Right ventricle myocardium inferior (tissue), 1 donor: ENCODE measurements at regions not wholly inside any gene's neighbourhood (a gene's known extent, or its start where the extent isn't known, plus 50 kb on each side); places are given as distances from the start of the nearest gene placed in this dataset.
"Not testable (repeated sequence)": the region's sequence is repeated elsewhere in the genome, so short reads cannot be mapped to it uniquely, and the experiment has no call there.

Experiments
- ATAC-seq: fragments of 200-7000 bp; cut with Tn5 transposase; one replicate; pipeline ENCODE4 v1.9.1; 2020; ENCODE audit warnings: mild to moderate bottlenecking, moderate library complexity
- DNase-seq: peaks from one replicate; pipeline ENCODE4 v3.0.0; 2021; ENCODE audit errors: missing footprints
- intact Hi-C: fragments of 100-400 bp; cut with DNase I; formaldehyde crosslinking; loops from one replicate; pipeline ENCODE4 v1.11.0; 2022
- donor health status: DM: no; HTN: yes; CAD: no; lungs with severe emphysema.

DNA sequence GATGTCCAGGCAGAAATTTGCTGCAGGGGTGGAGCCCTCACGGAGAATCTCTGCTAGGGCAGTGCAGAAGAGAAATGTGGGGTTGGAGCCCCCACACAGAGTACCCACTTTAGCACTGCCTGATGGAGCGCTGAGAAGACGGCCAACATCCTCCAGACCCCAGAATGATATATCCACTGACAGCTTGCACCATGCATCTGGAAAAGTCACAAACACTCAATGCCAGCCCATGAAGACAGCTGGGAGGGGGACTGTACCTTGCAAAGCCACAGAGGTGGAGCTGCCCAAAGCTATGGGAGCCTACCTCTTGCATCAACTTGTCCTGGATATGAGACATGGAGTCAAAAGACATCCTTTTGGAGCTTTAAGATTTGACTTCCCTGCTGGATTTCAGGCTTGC, 426.3 kb upstream of the FAM174A start:
- ATAC-seq (no peak), DNase-seq (no peak)
- intact Hi-C loops, result no loop called here

DNA sequence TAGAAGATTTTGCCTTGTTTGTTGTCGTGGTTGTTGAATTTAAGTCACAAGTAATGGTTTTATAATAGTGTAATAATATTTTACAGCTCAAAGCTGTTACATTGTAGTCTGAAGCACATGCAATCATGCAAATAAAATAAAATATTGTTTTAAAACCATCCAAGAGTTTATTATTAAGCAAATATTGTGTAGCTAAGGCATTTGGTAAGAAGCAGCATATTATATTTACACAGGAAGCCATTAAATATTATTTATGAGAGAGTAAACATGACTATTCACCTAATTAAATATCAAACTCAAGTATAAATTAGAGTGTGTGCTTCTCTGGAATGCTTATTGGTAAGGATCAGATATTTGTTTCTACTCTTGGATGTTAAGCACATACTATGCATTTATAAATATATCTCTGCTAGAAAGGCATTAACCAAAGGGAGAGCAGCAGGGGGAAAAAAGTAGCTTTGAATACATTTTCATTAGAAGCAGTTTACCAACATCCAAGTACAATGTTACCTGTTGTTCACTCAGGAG, 431.5 kb upstream of the FAM174A start:
- ATAC-seq, DNase-seq, intact Hi-C loops: not testable (repeated sequence)

DNA sequence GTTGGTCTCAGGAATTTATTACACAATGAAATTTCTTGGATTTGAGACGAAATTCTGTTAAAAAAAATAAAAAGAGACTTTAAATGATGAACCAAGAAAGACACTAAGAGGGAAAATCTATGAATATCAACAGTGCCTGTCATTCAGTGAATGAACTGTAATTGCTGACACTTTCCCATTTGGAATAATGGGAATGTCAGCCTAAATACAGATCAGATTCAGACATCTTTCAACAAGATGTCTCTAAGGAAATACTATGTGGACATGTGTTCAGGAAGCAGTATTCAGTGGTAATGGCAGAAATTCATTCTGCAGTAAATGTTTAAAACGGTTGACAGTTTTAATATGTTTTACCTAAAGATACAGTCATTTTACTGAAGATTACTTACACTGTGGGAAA, 433.7 kb upstream of the FAM174A start:
- intact Hi-C loops, DNase-seq, ATAC-seq: not testable (repeated sequence)

DNA sequence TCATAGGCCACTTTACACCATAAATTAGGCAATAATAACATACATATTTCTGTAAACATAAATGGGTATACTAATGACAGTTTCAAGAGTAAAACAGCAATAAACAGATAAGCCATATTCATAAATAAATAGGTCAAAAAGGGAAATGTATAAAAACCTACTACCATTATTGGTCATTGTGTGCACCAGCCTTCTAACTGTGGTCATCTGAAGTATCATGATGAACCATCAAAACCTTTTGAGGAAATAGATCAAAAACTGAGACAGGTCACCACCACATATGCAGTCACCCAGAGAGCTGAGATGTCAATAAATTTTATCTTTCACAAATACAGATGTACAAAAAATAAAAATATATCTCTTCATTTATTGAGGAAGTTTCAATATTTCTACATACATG, 438.8 kb upstream of the FAM174A start:
- intact Hi-C loops, ATAC-seq, DNase-seq: not testable (repeated sequence)

DNA sequence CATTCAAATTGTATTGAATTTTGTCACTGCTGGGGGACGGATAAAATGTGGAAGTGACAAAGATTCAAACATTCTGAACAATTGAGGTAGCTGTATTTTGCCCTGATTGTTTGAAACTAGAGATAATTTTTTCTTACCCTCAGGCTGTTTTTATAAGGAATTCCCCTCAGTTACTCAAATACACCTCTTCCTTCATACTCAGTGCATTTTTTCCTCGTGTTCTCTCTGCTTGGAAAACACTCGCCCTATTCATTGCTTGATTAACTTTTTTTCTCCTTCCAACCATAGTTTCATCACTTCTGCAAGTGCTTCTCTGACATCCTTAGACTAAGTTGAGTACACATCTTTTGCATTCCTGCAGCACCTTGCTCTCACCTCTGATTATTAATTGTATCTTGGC, 454.5 kb upstream of the FAM174A start:
- intact Hi-C loops, DNase-seq: not testable (repeated sequence)

DNA sequence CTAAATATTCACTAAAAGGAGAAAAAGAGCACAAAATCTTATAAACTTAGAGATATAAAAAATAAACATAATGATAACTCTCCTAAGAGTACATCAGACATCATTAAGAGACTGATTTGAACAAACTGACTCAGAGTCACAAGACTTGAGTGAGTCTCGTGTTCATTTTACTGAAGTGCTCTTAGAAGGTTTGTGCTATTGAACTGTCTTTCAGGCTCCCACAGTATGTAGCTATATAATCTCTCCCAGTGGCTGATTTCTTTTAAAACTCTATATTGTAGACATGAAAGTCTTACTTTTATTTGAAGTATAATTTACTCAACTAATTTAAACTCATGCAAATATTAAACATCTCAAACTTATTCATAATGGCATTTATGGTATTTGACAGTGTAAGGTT, 456.0 kb upstream of the FAM174A start:
- ATAC-seq, DNase-seq, intact Hi-C loops: not testable (repeated sequence)

More for the DNA sequence above, 454.5 kb upstream of the FAM174A start:
- not testable (repeated sequence) for ATAC-seq

DNA sequence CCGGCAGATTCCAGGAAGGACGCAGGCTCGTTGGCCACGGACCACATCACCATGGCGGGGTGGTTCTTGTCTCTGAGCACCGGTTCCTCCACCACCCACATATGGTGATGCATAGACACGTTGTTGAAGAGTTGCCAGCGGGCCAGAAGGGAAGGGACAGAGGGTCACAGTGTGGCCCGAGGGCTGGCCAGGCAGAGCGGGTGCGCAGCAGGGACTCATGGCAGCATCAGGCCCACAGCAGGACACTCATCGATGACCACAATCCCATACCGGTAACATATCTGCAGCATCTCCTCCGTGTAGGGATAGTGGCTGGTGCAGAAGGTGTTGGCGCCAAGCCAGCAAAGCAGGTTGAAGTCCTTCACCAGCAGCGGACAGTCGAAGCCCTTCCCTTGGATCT, 469.2 kb upstream of the FAM174A start:
- ATAC-seq, intact Hi-C loops: not testable (repeated sequence)
- DNase-seq, result peak; percentile 39

DNA sequence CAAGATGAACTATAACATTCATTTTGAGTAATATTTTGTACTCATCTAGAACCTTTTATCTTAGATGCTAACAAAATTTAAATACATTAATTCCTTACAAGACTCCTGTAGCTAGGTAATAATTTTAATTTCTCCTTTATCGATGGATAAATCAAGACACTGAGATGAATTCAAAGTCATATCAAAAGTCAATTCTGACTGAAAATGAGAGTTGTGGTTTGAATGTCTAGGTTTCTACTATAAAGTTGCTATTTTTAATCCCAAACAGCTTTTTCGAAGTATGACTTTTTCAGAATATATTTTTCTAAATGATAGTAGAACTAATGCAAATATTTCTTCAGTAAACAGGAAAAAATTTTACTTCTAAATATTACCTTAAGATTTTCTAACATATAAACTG, 491.7 kb upstream of the FAM174A start:
- no peak for DNase-seq
- ATAC-seq, result no peak
- intact Hi-C loops, result no loop called here

DNA sequence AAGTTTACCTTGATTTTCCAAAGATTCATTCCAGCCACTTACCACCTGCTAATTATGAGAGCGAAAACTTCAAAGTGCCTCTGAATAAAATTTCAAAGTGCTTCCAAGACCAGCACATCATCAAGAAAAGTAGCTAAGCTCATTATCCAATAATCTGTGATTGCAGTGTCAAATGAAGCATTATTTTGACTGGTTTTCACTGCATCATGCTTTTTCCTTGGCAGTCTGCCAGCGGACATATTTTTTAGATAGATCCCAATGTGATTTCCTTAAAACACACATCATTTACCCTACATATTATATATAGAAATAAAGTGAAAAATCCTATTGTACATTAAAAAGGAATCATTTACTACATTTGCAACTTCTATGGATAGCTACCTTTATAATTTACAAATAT, 508.6 kb upstream of the FAM174A start:
- ATAC-seq (no peak), DNase-seq (no peak)
- intact Hi-C loops, result no loop called here

DNA sequence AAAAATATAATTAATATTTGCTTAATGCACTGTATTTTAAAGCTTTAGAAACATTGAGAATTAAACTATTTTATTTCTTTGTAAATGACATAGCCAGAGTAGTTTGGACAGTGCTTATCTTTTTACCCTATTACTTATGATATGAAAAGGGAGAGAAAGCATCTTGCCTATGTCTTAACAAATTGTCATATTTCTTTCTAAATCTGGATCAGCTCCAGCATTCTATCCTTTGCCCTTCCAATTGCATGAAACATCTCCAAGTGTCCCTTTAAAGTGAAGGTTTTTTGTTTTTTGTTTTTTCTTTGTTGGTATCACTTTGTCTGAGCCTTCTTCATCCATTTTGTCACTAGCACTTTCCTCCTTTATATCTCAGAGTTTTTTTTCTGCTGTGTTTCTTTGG, 511.6 kb upstream of the FAM174A start:
- no peak for ATAC-seq

DNA sequence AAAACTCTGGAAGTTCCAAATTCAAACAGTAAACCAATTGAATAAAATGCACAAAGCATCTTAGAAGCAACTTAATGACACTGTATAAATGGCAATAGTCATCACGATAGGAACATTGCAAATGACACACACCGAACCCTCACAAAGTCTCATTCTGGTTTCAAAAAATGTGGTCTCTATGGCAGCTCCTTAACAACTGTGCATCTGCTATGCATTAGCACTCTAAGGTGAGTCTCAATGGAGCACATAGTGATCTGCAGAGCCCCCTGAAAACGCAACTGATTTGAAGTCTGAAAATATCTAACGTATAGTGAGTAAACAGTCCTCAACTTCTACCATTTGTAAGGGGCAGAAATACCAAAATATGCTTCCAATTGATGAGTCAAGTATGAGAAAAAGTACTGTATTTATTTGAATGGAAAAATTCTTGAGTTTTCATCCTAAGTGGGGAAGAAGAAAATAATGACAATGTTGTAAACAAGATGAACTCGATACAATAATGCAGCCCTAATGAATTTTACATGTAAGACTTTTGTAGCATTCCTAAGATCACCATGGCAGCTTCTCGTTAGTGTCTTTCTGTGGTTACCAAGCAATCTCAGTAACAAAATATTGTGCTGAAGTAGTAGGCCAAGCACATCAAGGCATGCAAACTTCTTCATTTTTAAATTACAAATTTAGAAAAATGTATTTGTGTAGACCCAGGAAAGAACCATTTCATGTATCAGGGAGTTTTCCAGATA, 517.5 kb upstream of the FAM174A start:
- intact Hi-C loops, result no loop called here
- ATAC-seq (no peak), DNase-seq (no peak)

More for the DNA sequence above, 511.6 kb upstream of the FAM174A start:
- intact Hi-C loops, result no loop called here
- no peak for DNase-seq

DNA sequence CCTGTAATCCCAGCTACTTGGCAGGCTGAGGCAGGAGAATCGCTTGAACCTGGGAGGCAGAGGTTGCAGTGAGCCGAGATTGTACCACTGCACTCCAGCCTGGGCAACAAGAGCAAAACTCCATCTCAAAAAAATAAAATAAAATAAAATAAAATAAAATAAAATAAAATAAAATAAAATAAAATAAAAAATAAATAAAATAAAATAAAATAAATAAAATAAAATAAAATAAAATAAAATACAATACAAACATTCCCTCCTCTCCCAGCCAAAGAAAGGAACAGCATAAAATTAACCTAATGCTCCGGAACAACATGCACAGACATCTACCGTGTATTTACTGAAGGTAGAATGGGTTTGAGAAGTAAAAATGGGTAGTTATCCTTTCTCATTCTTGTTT, 521.9 kb upstream of the FAM174A start:
- ATAC-seq, intact Hi-C loops, DNase-seq: not testable (repeated sequence)

DNA sequence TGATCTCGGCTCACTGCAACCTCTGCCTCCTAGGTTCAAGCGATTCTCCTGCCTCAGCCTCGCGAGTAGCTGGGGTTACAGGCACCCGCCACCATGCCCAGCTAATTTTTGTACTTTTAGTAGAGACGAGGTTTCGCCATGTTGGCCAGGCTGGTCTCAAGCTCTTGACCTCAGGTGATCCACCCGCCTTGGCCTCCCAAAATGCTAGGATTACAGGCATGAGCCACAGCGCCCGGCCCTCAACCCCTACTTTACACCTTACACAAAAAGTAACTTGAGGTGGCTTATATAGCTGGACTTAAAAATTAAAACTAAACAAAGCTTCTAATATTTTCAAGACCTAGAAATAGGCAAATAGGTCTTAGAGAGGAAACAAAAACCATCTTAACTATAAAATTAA, 524.0 kb upstream of the FAM174A start:
- ATAC-seq, intact Hi-C loops, DNase-seq: not testable (repeated sequence)

DNA sequence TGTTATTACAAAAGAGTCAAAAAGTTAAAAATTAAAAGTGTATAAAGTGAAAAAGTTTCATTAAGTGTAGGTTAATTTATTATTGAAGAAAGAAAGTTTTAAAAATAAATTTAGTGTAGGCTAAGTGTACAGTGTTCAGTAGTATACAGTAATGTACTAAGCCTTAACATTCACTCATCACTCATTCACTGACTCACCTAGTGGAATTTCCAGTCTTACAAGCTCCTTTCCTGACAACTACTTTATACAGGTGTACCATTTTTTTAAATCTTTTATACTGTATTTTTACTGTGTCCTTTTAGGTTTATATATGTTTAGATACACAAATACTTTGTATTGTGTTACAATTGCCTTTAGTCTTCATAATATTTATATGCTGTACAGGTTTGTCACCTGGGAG, 530.2 kb upstream of the FAM174A start:
- ATAC-seq (no peak), DNase-seq (no peak)
- intact Hi-C loops, result no loop called here

DNA sequence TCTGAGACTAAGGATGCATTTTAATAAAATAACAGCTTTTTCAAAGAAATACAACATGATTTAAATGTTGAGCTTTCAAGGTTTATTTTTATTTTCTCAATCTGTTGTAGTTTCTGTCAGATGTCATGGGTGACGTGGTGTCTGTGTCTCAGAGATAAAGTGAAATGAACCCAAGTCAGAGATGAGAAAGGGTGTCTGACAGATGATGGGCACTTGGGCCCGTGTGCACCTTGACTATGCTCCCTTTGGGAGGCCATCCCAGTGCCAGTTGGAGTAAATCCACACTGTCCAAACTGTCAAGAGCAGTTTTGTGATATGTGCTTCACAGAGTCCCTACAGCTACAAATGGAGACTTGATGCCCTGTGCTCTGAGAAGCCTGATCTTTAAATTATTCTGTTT, 536.9 kb upstream of the FAM174A start:
- DNase-seq (no peak), ATAC-seq (no peak)
- intact Hi-C loops, result no loop called here

DNA sequence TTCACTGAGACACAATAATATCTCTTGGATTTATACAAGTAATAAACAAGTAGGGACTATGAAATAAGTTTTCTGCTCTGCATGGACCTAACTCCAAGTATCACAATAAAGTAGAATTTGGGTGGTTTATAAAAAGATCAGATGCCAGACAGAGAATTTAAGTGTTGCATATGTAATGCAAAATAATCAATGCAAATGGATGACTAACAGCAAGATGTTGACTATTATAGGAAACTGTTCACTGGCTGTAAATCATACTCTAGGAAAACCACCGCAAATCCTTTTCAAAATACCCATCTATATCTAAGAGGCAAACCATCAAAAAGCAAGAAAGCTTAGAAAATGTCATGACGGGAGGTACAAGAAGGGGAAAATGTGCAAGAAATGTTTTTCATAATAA, 539.8 kb upstream of the FAM174A start:
- intact Hi-C loops, result no loop called here
- DNase-seq, result no peak

DNA sequence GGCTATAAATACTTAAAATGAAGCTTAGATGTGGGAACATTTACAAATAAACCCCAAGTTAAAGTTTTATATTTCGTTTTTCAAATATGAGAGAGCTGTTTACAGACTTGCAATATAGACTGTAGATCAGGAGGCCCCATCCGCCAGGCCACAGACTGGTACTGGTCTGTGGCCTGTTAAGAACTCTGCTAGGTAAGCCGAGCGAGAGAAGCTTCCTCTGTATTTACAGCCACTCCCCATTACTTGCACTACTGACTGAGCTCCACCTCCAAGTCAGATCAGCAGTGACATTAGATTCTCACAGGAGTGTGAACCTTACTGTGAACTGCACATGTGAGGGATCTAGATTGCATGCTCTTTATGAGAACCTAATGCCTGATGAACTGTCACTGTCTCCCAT, 561.4 kb upstream of the FAM174A start:
- intact Hi-C loops, result no loop called here
- DNase-seq (no peak), ATAC-seq (no peak)

More for the DNA sequence above, 539.8 kb upstream of the FAM174A start:
- ATAC-seq, result no peak

DNA sequence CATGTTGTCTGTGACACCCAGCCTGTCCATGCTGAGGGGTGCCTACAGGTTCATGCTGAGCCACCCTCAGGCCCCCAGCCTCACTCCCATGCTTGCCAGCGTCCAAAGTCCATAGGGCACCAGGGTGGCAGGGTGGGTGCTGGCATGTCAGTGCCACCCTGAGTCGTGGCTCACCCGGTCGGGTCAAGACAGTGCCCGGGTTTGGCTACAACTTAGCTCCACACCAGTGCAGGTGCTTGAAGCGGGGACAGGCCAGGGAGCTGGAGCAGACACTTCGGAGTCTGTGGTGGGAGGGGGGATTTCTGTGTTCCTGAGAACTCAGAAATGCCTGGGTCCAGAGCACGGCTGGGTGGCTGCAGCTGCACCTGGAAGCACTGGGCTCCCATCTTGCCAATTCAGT, 579.2 kb upstream of the FAM174A start:
- peak; percentile 48 for DNase-seq
- ATAC-seq, result no peak
- intact Hi-C loops, result no loop called here

DNA sequence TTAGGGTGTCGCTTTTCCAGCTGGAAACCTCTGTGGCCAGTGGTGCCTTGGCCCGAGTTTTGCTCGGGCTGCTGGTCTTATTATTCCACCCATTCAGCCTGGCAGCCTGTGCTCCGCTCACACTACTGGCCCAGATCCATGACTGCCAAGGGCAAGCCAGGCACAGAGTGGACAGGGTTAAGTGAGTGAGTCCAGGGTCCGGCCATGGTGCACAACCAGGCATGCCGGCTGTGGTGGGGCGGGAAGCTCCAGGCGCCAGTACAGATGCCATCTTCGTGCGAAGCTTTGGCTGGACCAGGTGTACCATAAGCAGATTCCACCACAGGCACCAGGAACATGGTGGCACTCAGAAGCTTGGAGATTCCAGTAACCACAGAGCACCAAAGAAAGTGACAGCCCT, 580.2 kb upstream of the FAM174A start:
- intact Hi-C loops, result no loop called here
- ATAC-seq (no peak), DNase-seq (peak; percentile 56)

DNA sequence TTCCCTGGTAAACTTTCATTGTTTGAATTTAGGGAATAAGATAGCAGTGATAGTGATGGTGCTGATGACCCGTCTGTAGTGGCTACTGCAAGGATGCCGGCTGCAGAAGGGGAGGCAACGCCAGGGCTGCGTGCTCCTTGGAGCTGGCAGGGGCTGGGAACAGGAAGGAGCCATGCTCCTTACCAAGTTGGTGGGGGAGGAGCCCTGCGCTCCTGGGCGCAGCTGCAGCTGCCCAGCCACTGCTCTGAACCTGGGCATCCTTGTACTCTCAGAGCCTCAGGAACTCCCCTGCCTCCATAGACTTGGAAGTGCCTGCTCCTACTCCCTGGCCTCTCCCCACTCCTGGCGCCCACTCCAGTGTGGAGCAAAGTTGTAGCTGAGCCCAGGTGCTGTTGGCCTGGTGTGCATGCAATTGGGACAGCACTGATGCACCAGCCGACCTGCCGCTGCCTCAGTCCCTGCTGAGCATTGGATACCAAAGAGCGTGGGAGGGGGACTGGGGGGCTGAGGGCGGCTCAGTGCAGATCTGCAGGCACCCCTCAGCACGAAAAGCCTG, 585.1 kb upstream of the FAM174A start:
- intact Hi-C loops, result no loop called here
- DNase-seq, result no peak
- ATAC-seq, result no peak
